Endothelial cell of umbilical vein (primary cell): ENCODE measurements at regions not wholly inside any gene's neighbourhood (a gene's known extent, or its start where the extent isn't known, plus 50 kb on each side); places are given as distances from the start of the nearest gene placed in this dataset.

Experiments used
- GATA2 ChIP-seq: IDR thresholded peaks from 2 replicates; pipeline ENCODE4 v1.7.0; 2011; ENCODE audit warnings: low read depth, mild to moderate bottlenecking, moderate library complexity, mixed read lengths, low read length; ENCODE audit not compliant: insufficient read length, insufficient read depth
- MYC ChIP-seq: IDR thresholded peaks from one replicate; pipeline ENCODE4 v1.6.1; 2011; ENCODE audit warnings: mild to moderate bottlenecking, low read depth, low read length
- TF ChIP-seq, protein P1 (sequence below), 2 donors: IDR thresholded peaks; 1 replicate in 1 of 2; 2 replicates in 1 of 2; pipeline ENCODE4 v1.5.1; 2011; ENCODE audit warnings: low read length in 2 of 2, mild to moderate bottlenecking in 2 of 2, moderate library complexity in 2 of 2, control low read depth in 1 of 2, inconsistent platforms in 1 of 2, low read depth in 1 of 2; ENCODE audit not compliant: insufficient read depth in 1 of 2; ENCODE audit errors: extremely low read depth in 1 of 2
- TF ChIP-seq, protein P2 (sequence below): IDR thresholded peaks from 2 replicates; pipeline ENCODE4 v1.6.1; 2011; ENCODE audit not compliant: insufficient read depth, insufficient read length

DNA sequence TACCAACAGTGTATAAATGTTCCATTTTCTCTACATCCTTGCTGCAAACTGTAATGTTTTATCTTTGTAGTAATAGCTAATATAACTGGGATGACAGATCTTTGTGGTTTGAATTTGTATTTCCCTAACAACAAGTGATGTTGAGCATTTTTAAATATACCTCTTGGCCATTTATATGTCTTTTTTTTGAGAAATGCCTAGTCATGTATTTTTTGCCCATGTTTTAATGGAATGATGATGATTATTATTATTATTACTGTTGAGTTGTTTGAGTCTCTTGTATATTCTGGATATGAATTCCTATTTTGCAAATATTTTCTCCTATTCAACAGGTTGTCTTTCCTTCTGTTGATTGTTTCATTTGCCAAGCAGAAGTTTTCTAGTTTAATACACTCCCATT is 654.9 kb downstream of the ZPLD1 start:
- TF ChIP-seq, protein P1, sequence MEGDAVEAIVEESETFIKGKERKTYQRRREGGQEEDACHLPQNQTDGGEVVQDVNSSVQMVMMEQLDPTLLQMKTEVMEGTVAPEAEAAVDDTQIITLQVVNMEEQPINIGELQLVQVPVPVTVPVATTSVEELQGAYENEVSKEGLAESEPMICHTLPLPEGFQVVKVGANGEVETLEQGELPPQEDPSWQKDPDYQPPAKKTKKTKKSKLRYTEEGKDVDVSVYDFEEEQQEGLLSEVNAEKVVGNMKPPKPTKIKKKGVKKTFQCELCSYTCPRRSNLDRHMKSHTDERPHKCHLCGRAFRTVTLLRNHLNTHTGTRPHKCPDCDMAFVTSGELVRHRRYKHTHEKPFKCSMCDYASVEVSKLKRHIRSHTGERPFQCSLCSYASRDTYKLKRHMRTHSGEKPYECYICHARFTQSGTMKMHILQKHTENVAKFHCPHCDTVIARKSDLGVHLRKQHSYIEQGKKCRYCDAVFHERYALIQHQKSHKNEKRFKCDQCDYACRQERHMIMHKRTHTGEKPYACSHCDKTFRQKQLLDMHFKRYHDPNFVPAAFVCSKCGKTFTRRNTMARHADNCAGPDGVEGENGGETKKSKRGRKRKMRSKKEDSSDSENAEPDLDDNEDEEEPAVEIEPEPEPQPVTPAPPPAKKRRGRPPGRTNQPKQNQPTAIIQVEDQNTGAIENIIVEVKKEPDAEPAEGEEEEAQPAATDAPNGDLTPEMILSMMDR (IDR thresholded peaks at IDR 0.05; ENCODE audit: extremely low read depth in 1 of 2, insufficient read depth in 1 of 2, low read depth in 1 of 2, low read length in 2 of 2), result no peak
- TF ChIP-seq GATA2 (no peak), MYC (no peak)
- TF ChIP-seq, protein P2, sequence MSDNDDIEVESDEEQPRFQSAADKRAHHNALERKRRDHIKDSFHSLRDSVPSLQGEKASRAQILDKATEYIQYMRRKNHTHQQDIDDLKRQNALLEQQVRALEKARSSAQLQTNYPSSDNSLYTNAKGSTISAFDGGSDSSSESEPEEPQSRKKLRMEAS, result no peak
